ENCODE measurements at regions not wholly inside any gene's neighbourhood (a gene's known extent, or its start where the extent isn't known, plus 50 kb on each side); places are given as distances from the start of the nearest gene placed in this dataset.

DNA sequence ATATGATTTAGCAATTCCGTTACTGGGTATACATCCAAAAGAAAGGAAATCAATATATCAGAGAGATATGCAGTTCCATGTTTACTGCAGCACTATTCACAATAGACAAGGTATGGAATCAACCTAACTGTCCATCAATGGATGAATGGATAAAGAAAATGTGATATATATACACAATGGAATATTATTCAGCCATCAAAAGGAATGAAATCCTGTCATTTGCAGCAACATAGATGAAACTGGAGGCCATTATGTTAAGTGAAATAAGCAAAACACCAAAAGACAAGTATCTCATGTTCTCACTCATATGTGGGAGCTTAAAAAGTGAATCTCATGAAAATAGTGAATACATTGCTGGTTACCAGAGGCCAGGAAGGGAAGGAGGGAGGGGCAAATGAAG, 390.8 kb downstream of the ZFHX3 start:
- TF ChIP-seq TAF1 (IDR thresholded peaks at IDR 0.05; ENCODE audit: low read depth) = no peak
- TF ChIP-seq NFIC (IDR thresholded peaks at IDR 0.05) = no peak
- TF ChIP-seq EGR1 (IDR thresholded peaks at IDR 0.05) = no peak
- TF ChIP-seq, protein P1, sequence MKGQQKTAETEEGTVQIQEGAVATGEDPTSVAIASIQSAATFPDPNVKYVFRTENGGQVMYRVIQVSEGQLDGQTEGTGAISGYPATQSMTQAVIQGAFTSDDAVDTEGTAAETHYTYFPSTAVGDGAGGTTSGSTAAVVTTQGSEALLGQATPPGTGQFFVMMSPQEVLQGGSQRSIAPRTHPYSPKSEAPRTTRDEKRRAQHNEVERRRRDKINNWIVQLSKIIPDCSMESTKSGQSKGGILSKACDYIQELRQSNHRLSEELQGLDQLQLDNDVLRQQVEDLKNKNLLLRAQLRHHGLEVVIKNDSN (IDR thresholded peaks at IDR 0.05) = no peak
- TF ChIP-seq, protein P2, sequence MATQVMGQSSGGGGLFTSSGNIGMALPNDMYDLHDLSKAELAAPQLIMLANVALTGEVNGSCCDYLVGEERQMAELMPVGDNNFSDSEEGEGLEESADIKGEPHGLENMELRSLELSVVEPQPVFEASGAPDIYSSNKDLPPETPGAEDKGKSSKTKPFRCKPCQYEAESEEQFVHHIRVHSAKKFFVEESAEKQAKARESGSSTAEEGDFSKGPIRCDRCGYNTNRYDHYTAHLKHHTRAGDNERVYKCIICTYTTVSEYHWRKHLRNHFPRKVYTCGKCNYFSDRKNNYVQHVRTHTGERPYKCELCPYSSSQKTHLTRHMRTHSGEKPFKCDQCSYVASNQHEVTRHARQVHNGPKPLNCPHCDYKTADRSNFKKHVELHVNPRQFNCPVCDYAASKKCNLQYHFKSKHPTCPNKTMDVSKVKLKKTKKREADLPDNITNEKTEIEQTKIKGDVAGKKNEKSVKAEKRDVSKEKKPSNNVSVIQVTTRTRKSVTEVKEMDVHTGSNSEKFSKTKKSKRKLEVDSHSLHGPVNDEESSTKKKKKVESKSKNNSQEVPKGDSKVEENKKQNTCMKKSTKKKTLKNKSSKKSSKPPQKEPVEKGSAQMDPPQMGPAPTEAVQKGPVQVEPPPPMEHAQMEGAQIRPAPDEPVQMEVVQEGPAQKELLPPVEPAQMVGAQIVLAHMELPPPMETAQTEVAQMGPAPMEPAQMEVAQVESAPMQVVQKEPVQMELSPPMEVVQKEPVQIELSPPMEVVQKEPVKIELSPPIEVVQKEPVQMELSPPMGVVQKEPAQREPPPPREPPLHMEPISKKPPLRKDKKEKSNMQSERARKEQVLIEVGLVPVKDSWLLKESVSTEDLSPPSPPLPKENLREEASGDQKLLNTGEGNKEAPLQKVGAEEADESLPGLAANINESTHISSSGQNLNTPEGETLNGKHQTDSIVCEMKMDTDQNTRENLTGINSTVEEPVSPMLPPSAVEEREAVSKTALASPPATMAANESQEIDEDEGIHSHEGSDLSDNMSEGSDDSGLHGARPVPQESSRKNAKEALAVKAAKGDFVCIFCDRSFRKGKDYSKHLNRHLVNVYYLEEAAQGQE (IDR thresholded peaks at IDR 0.05; ENCODE audit: low read depth) = no peak
- TF ChIP-seq, protein P3, sequence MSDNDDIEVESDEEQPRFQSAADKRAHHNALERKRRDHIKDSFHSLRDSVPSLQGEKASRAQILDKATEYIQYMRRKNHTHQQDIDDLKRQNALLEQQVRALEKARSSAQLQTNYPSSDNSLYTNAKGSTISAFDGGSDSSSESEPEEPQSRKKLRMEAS (IDR thresholded peaks at IDR 0.05) = no peak
- no peak for TF ChIP-seq TEAD4 (IDR thresholded peaks at IDR 0.05)
- no peak for TF ChIP-seq YY1 (IDR thresholded peaks at IDR 0.05; ENCODE audit: low read depth)
- no peak for TF ChIP-seq RAD21 (IDR thresholded peaks at IDR 0.05; ENCODE audit: low read depth)
- no peak for TF ChIP-seq FOXM1 (IDR thresholded peaks at IDR 0.05; ENCODE audit: borderline replicate concordance, low read depth)
- no peak for TF ChIP-seq CREB1 (IDR thresholded peaks at IDR 0.05; ENCODE audit: low read depth)
- TF ChIP-seq CEBPB (IDR thresholded peaks at IDR 0.05) = no peak
- no peak for TF ChIP-seq EP300 (IDR thresholded peaks at IDR 0.05; ENCODE audit: borderline replicate concordance)
- no peak for TF ChIP-seq TCF12 (IDR thresholded peaks at IDR 0.05; ENCODE audit: low read depth)
- TF ChIP-seq ZBTB7A (IDR thresholded peaks at IDR 0.05; ENCODE audit: low read depth) = no peak

DNA sequence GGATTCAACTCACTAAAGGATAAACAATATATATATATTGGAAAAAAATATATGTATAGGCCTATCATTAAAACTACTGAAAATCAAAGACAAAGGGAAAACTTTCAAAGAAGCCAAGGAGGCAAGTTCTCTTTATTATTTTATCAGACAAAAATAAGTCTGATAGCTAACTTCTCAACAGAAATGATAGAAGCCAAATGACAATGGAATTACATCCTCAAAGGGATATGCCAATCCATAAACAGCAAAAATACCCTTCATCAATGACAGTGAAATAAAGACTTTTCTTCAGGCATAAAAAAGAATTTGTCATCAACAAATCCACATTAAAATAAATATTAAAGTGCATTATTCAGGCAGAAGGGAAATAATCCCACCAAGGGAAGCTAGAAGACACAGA, 393.4 kb downstream of the ZFHX3 start:
- TF ChIP-seq CEBPB (IDR thresholded peaks at IDR 0.05) (no peak), TAF1 (IDR thresholded peaks at IDR 0.05; ENCODE audit: low read depth) (no peak), CREB1 (IDR thresholded peaks at IDR 0.05; ENCODE audit: low read depth) (no peak), EP300 (IDR thresholded peaks at IDR 0.05; ENCODE audit: borderline replicate concordance) (no peak), YY1 (IDR thresholded peaks at IDR 0.05; ENCODE audit: low read depth) (no peak), FOXM1 (IDR thresholded peaks at IDR 0.05; ENCODE audit: borderline replicate concordance, low read depth) (no peak), TEAD4 (IDR thresholded peaks at IDR 0.05) (no peak), EGR1 (IDR thresholded peaks at IDR 0.05) (no peak), TCF12 (IDR thresholded peaks at IDR 0.05; ENCODE audit: low read depth) (no peak), RAD21 (IDR thresholded peaks at IDR 0.05; ENCODE audit: low read depth) (no peak)
- TF ChIP-seq, protein P3 (IDR thresholded peaks at IDR 0.05) = no peak
- TF ChIP-seq, protein P2 (IDR thresholded peaks at IDR 0.05; ENCODE audit: low read depth) = no peak

DNA sequence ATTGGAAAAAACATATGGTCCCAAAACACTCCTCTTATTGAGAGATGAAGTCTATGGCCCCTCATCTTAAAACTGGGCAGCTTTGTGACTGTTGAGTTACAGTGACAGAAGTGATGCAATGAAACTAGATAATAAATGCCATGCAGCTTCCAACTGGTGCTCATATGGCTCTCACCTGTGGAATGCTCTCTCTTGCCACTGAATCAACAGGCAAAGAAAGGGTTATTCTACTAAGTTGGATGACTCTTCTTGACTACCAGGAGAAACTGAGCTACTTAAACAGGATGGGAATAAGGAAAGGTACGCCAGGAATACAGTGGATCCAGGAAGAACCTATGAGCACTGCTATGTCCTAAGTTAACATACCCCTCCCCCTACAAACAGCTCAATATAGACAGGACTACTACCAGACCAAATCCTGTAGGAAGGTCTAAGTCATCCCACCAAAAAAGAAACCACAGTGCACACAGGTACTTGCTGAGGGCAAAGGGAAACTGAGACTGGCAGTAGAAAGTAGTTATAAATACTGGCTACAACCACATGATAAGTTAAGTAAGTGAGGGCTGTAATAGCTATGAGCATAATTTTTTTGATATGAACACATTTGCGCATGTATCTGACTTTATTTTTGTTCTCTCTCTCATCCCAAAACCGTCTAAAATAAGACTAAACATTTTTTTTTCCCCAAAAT, 398.5 kb downstream of the ZFHX3 start:
- TF ChIP-seq FOXM1 (IDR thresholded peaks at IDR 0.05; ENCODE audit: borderline replicate concordance, low read depth) (no peak), CREB1 (IDR thresholded peaks at IDR 0.05; ENCODE audit: low read depth) (no peak), RAD21 (IDR thresholded peaks at IDR 0.05; ENCODE audit: low read depth) (no peak), YY1 (IDR thresholded peaks at IDR 0.05; ENCODE audit: low read depth) (no peak), NFIC (IDR thresholded peaks at IDR 0.05) (no peak)

DNA sequence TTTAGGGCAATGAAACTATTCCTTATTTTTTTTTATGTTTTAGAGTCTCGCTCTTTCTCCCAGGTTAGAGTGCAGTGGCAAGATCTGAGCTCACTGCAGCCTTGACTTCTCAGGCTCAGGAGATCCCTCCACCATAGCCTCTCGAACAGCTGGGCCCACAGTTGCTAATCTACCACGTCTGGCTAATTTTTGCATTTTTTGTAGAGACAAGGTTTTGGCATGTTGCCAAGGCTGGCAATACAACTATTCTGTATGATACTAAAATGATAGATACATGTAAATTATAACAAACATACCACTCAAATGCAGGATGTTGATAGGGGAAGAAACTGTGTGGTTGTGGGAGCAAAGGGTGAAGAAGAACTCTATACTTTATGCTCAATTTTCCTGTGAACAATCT, 401.3 kb downstream of the ZFHX3 start:
- TF ChIP-seq NFIC (IDR thresholded peaks at IDR 0.05) = no peak

DNA sequence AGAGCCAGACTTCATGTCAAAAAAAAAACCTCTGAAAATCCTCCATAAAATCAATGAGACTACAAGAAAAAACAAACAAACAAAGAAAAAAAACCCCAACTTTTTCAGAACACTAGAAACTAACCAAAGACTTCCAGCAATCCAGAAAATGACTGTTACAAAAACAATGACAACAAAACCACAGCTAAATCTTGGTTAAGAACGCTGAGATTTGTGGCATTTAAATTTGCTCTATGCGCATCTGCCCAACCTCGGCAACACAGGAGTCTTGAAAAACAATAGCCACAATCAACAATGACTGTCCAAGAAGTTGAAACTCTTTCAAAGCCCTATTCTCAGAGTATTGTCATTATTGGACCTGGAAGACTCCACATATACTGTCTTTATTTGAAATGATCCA, 402.4 kb downstream of the ZFHX3 start:
- no peak for TF ChIP-seq ZBTB7A (IDR thresholded peaks at IDR 0.05; ENCODE audit: low read depth)
- TF ChIP-seq EP300 (IDR thresholded peaks at IDR 0.05; ENCODE audit: borderline replicate concordance) = no peak
- TF ChIP-seq CREB1 (IDR thresholded peaks at IDR 0.05; ENCODE audit: low read depth) = no peak
- TF ChIP-seq EGR1 (IDR thresholded peaks at IDR 0.05) = no peak
- TF ChIP-seq YY1 (IDR thresholded peaks at IDR 0.05; ENCODE audit: low read depth) = no peak
- TF ChIP-seq TAF1 (IDR thresholded peaks at IDR 0.05; ENCODE audit: low read depth) = no peak
- no peak for TF ChIP-seq FOXM1 (IDR thresholded peaks at IDR 0.05; ENCODE audit: borderline replicate concordance, low read depth)
- TF ChIP-seq, protein P1 (IDR thresholded peaks at IDR 0.05) = no peak
- TF ChIP-seq RAD21 (IDR thresholded peaks at IDR 0.05; ENCODE audit: low read depth) = no peak
- TF ChIP-seq CEBPB (IDR thresholded peaks at IDR 0.05) = no peak
- TF ChIP-seq TCF12 (IDR thresholded peaks at IDR 0.05; ENCODE audit: low read depth) = no peak
- TF ChIP-seq TEAD4 (IDR thresholded peaks at IDR 0.05) = no peak
- TF ChIP-seq, protein P3 (IDR thresholded peaks at IDR 0.05) = no peak
- no peak for TF ChIP-seq NFIC (IDR thresholded peaks at IDR 0.05)
- TF ChIP-seq, protein P2 (IDR thresholded peaks at IDR 0.05; ENCODE audit: low read depth) = no peak
